DOHH2 (cell line): ENCODE measurements at regions not wholly inside any gene's neighbourhood (a gene's known extent, or its start where the extent isn't known, plus 50 kb on each side); places are given as distances from the start of the nearest gene placed in this dataset.

Experiments used
- H3F3A ChIP-seq: fragments of 200-600 bp; sonication (generic), shearing (Covaris generic); 2 replicates; pipeline ENCODE4 v1.6.0; 2016; ENCODE audit warnings: antibody characterized with exemption, mild to moderate bottlenecking; ENCODE audit not compliant: control insufficient read depth, insufficient read depth
- H3K27ac ChIP-seq: fragments of 200-600 bp; sonication (generic); 2 replicates; pipeline ENCODE4 v1.5.1; 2014; ENCODE audit warnings: low read depth, mild to moderate bottlenecking, low read length, moderate library complexity
- H3K27me3 ChIP-seq: fragments of 200-600 bp; sonication (generic); 2 replicates; pipeline ENCODE4 v1.6.1; 2014; ENCODE audit warnings: mild to moderate bottlenecking, low read length, mixed read lengths; ENCODE audit not compliant: control insufficient read depth
- H3K36me3 ChIP-seq: fragments of 200-600 bp; sonication (generic); 2 replicates; pipeline ENCODE4 v1.6.1; 2014; ENCODE audit warnings: mild to moderate bottlenecking, low read length, moderate library complexity, mixed read lengths; ENCODE audit not compliant: control insufficient read depth
- H3K4me1 ChIP-seq: fragments of 200-600 bp; sonication (generic); 2 replicates; pipeline ENCODE4 v1.6.1; 2014; ENCODE audit warnings: mild to moderate bottlenecking, low read length, mixed read lengths; ENCODE audit not compliant: control insufficient read depth
- H3K4me2 ChIP-seq: fragments of 200-600 bp; sonication (generic); 2 replicates; pipeline ENCODE4 v1.6.0; 2014; ENCODE audit warnings: mild to moderate bottlenecking, low read length, moderate library complexity
- H3K4me3 ChIP-seq: fragments of 200-600 bp; sonication (generic); 2 replicates; pipeline ENCODE4 v1.5.1; 2014; ENCODE audit warnings: mild to moderate bottlenecking, low read length, mixed read lengths
- H3K79me2 ChIP-seq: fragments of 200-600 bp; sonication (generic); 2 replicates; pipeline ENCODE4 v1.6.1; 2014; ENCODE audit warnings: mild to moderate bottlenecking, low read length, mixed read lengths; ENCODE audit not compliant: control insufficient read depth
- H3K9me2 ChIP-seq: fragments of 200-600 bp; sonication (generic); replicated peaks from 2 replicates; pipeline ENCODE4 v1.6.1; 2014; ENCODE audit warnings: mild to moderate bottlenecking, low read length, mixed read lengths; ENCODE audit not compliant: control insufficient read depth
- H3K9me3 ChIP-seq: fragments of 200-600 bp; sonication (generic); 2 replicates; pipeline ENCODE4 v1.6.1; 2014; ENCODE audit warnings: antibody characterized with exemption, low read length, mixed read lengths; ENCODE audit not compliant: control insufficient read depth, insufficient read depth
- H4K20me1 ChIP-seq: fragments of 200-600 bp; sonication (generic); 2 replicates; pipeline ENCODE4 v1.6.0; 2014; ENCODE audit warnings: low read depth, mild to moderate bottlenecking, antibody characterized with exemption, low read length, moderate library complexity; ENCODE audit not compliant: control insufficient read depth, insufficient read depth
- EZH2phosphoT487 ChIP-seq: fragments of 200-600 bp; sonication (generic); IDR thresholded peaks from 2 replicates; pipeline ENCODE4 v1.6.1; 2017; ENCODE audit warnings: borderline replicate concordance, mild to moderate bottlenecking, antibody characterized with exemption, low read length, moderate library complexity, mixed read lengths
- TF ChIP-seq, protein P1 (sequence below): fragments of 200-600 bp; sonication (generic); IDR thresholded peaks from one replicate; pipeline ENCODE4 v1.5.1; 2014; ENCODE audit warnings: antibody characterized with exemption, mild to moderate bottlenecking, low read depth, low read length; ENCODE audit not compliant: poor library complexity, severe bottlenecking

DNA sequence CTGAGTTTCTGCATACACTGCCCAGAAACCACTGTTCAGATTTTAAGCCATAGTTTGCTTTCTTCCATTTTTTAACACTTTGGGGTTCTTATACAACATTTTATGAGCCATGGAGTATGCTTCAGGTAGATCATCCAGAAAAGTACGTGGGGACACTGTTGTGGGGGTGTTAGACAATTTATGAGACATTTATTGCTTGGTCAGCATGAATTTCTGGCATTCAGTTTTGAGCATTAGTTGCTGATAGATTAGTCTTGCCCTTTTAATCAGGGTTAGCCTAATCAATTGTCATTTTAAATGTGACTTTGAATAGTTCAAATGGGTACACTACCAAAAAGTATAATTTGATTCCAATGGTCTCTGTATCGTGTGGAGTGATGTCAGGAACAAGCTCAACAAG, 434.9 kb downstream of the GPM6A start:
- Histone ChIP-seq H3K79me2 (no peaks in the 10 kb centered on the region), H3K4me1 (no peaks in the 10 kb centered on the region), H3K27ac (no peak overlapping the region), H3K27me3 (no peaks in the 10 kb centered on the region), H3K9me3 (no peaks in the 10 kb centered on the region), H3F3A (no peaks in the 10 kb centered on the region), H4K20me1 (no peaks in the 10 kb centered on the region), H3K4me3 (no peak overlapping the region), H3K36me3 (no peaks in the 10 kb centered on the region), H3K4me2 (no peak overlapping the region), H3K9me2 (no peaks in the 10 kb centered on the region)
- TF ChIP-seq, protein P1, sequence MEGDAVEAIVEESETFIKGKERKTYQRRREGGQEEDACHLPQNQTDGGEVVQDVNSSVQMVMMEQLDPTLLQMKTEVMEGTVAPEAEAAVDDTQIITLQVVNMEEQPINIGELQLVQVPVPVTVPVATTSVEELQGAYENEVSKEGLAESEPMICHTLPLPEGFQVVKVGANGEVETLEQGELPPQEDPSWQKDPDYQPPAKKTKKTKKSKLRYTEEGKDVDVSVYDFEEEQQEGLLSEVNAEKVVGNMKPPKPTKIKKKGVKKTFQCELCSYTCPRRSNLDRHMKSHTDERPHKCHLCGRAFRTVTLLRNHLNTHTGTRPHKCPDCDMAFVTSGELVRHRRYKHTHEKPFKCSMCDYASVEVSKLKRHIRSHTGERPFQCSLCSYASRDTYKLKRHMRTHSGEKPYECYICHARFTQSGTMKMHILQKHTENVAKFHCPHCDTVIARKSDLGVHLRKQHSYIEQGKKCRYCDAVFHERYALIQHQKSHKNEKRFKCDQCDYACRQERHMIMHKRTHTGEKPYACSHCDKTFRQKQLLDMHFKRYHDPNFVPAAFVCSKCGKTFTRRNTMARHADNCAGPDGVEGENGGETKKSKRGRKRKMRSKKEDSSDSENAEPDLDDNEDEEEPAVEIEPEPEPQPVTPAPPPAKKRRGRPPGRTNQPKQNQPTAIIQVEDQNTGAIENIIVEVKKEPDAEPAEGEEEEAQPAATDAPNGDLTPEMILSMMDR = no peak
- no peak for TF ChIP-seq EZH2phosphoT487

DNA sequence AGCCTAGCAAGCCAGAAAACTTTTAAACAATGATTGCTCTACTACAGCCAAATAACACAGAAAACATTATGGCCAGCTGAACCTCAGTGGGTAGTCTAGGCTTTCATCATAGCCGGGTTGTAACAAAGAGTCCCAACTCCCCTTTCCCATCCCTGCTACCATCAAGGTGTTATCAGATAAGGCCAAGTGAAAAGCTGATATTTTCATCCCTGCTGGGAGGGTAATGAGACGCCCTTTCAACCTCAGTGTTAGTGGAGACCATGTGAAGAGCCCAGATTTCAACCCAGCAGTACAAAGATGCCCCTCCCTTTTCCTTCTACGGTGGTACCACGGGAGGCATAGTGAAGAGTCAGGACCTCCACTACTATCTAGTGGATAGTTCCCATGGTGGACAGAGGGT, 433.7 kb downstream of the GPM6A start:
- Histone ChIP-seq H3K4me1 (no peaks in the 10 kb centered on the region), H3K27ac (no peak overlapping the region), H3F3A (no peaks in the 10 kb centered on the region), H3K27me3 (no peaks in the 10 kb centered on the region), H3K4me2 (no peak overlapping the region), H4K20me1 (no peaks in the 10 kb centered on the region), H3K4me3 (no peak overlapping the region), H3K79me2 (no peaks in the 10 kb centered on the region), H3K9me2 (no peaks in the 10 kb centered on the region), H3K36me3 (no peaks in the 10 kb centered on the region), H3K9me3 (no peaks in the 10 kb centered on the region)
- TF ChIP-seq, protein P1 = no peak

GRCh38 chr4:175380841-175381240, 431.2 kb downstream of the GPM6A start:
- Histone ChIP-seq H3K4me2 (no peak overlapping the region), H3K9me2 (no peaks in the 10 kb centered on the region), H3K27ac (no peak overlapping the region), H3K36me3 (no peaks in the 10 kb centered on the region), H3K27me3 (no peaks in the 10 kb centered on the region), H3K4me1 (no peaks in the 10 kb centered on the region), H4K20me1 (no peaks in the 10 kb centered on the region), H3F3A (no peaks in the 10 kb centered on the region), H3K79me2 (no peaks in the 10 kb centered on the region), H3K4me3 (no peak overlapping the region), H3K9me3 (no peaks in the 10 kb centered on the region)
- TF ChIP-seq, protein P1 = no peak

- Histone ChIP-seq H3K79me2 (no peaks in the 10 kb centered on the region), H3K27ac (no peak overlapping the region), H3K4me3 (no peak overlapping the region), H3K36me3 (no peaks in the 10 kb centered on the region), H3F3A (no peaks in the 10 kb centered on the region), H3K27me3 (no peaks in the 10 kb centered on the region), H3K9me2 (no peaks in the 10 kb centered on the region), H4K20me1 (no peaks in the 10 kb centered on the region), H3K4me2 (no peak overlapping the region), H3K9me3 (no peaks in the 10 kb centered on the region), H3K4me1 (no peaks in the 10 kb centered on the region)
- TF ChIP-seq, protein P1 = no peak
- TF ChIP-seq EZH2phosphoT487 = no peak
Observed at GRCh38 chr4:175385797-175386196, 426.3 kb downstream of the GPM6A start.
